Upper lobe of left lung (tissue), 4 donors: ENCODE measurements at regions not wholly inside any gene's neighbourhood (a gene's known extent, or its start where the extent isn't known, plus 50 kb on each side); places are given as distances from the start of the nearest gene placed in this dataset.

Experiments
- CTCF ChIP-seq, 6 experiments: fragments of 450-650 bp in 4 of 6; fragments of 200-600 bp in 2 of 6; sonication (generic) in 2 of 6; IDR thresholded peaks; one replicate each; pipeline ENCODE4 v1.5.1; 2016 to 2019; ENCODE audit warnings: antibody characterized with exemption in 6 of 6
- POLR2A ChIP-seq, 4 donors: fragments of 450-650 bp; IDR thresholded peaks; one replicate each; pipeline ENCODE4 v1.5.1; 2016 to 2017; ENCODE audit warnings: antibody characterized with exemption in 4 of 4, mild to moderate bottlenecking in 2 of 4
- POLR2AphosphoS5 ChIP-seq, 2 donors: sonication (generic); formaldehyde crosslinking; IDR thresholded peaks; one replicate each; pipeline ENCODE4 v1.5.1; 2017; ENCODE audit warnings: antibody characterized with exemption in 2 of 2

GRCh38 chr11:34724973-34725372, 104.1 kb downstream of the EHF start:
- no peak for TF ChIP-seq CTCF (IDR thresholded peaks at IDR 0.05)
- TF ChIP-seq POLR2A (IDR thresholded peaks at IDR 0.05): no peak
- TF ChIP-seq POLR2AphosphoS5 (IDR thresholded peaks at IDR 0.05): no peak
